LNCAP (cell line): ENCODE measurements at regions not wholly inside any gene's neighbourhood (a gene's known extent, or its start where the extent isn't known, plus 50 kb on each side); places are given as distances from the start of the nearest gene placed in this dataset.

Experiments used
- CTCF ChIP-seq: fragments of 450-650 bp; IDR thresholded peaks from 2 replicates; pipeline ENCODE4 v1.5.1; 2017; ENCODE audit warnings: mild to moderate bottlenecking

- TF ChIP-seq CTCF, result no peak
Observed at GRCh38 chr2:208867374-208867773, 460.8 kb downstream of the PTH2R start.

- TF ChIP-seq CTCF, result no peak
Observed at GRCh38 chr2:208872591-208872990, 466.0 kb downstream of the PTH2R start.

GRCh38 chr2:208879666-208880065, 473.1 kb downstream of the PTH2R start:
- TF ChIP-seq CTCF, result no peak

- no peak for TF ChIP-seq CTCF
Observed at GRCh38 chr2:208880171-208880570, 473.6 kb downstream of the PTH2R start.

GRCh38 chr2:208890486-208890885, 483.9 kb downstream of the PTH2R start:
- TF ChIP-seq CTCF, result no peak

- TF ChIP-seq CTCF, result no peak
Observed at GRCh38 chr2:208892203-208892602, 485.6 kb downstream of the PTH2R start.

- TF ChIP-seq CTCF, result no peak
Observed at GRCh38 chr2:208906330-208906729, 499.7 kb downstream of the PTH2R start.

GRCh38 chr2:208915401-208915800, 508.4 kb upstream of the MAP2 start:
- no peak for TF ChIP-seq CTCF
